ENCODE measurements at regions not wholly inside any gene's neighbourhood (a gene's known extent, or its start where the extent isn't known, plus 50 kb on each side); places are given as distances from the start of the nearest gene placed in this dataset.

DNA sequence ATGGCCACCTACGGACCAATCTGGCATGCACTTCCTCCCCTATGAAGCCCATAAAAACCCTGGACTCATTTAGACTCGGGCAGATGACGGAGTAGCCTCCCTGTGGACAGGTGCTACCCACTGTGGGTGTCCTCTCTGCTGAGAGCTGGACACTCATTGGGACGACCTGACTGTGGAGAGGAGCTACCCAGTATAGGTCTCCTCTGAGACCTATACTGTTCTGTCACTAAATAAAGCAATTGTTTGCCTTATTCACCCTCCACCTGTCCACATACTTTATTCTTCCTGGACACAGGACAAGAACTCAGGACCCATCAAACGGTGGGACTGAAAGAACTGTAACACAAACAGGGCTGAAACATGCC is 53.3 kb upstream of the CADM2 start:
- H3K4me3 Mint-ChIP-seq = no peak overlapping the region
- POLR2A ChIA-PET = no interaction called here
- peaks cover 0 to 12% (median 4%) of the 10 kb centered on the region in 9 donors for H3K9me3 Mint-ChIP-seq
- H3K4me1 Mint-ChIP-seq = no peaks in the 10 kb centered on the region
- DNase-seq (no peak), ATAC-seq (no peak)
- no peaks in the 10 kb centered on the region for H3K36me3 Mint-ChIP-seq
- no peak overlapping the region for H3K27ac Mint-ChIP-seq
- H3K27me3 Mint-ChIP-seq = no peaks in the 10 kb centered on the region

DNA sequence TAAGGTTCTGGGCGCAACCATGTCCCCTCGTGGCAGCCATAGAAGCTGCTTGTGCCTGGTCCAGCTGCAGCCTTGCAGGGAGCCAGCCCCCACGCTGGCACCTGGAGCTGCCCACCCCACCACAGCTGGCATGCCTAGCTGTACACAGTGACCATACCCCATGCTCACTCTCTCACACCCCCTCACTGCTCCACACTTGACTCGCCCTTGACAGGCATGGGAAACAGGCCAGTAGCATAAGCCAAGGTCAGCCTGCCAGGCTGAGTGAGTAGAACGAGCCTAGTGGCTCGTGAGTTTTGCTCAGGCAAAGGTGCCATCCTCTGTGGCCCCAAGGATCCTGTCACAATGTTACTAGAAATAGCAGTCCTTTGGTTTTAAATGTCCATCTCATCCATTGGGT is 52.7 kb upstream of the CADM2 start:
- Mint-ChIP-seq H3K36me3 (no peaks in the 10 kb centered on the region), H3K9me3 (peaks cover 0 to 12% (median 4%) of the 10 kb centered on the region in 9 donors), H3K4me3 (no peak overlapping the region), H3K4me1 (no peaks in the 10 kb centered on the region), H3K27ac (no peak overlapping the region), H3K27me3 (no peaks in the 10 kb centered on the region)
- ATAC-seq (no peak), DNase-seq (no peak)
- POLR2A ChIA-PET = no interaction called here

Data from naive thymus-derived CD8-positive, alpha-beta T cell (primary cell).